GM21737 (cell line): ENCODE measurements at regions not wholly inside any gene's neighbourhood (a gene's known extent, or its start where the extent isn't known, plus 50 kb on each side); places are given as distances from the start of the nearest gene placed in this dataset.

Experiments used
- ATAC-seq: cut with Tn5 transposase; IDR thresholded peaks from one replicate; pipeline ENCODE4 v1.9.1; 2021; ENCODE audit warnings: mild to moderate bottlenecking, moderate library complexity; ENCODE audit not compliant: unreplicated experiment

- no peak for ATAC-seq
These were observed 675.7 kb upstream of the FTMT start for GRCh38 chr5:121175986-121176385.

- no peak for ATAC-seq
These were observed 668.7 kb upstream of the FTMT start for GRCh38 chr5:121182788-121183490.

- no peak for ATAC-seq
These were observed 662.8 kb upstream of the FTMT start for GRCh38 chr5:121188849-121189248.

- no peak for ATAC-seq
These were observed 662.1 kb upstream of the FTMT start for GRCh38 chr5:121189342-121190305.

- ATAC-seq: no peak
These were observed 652.3 kb upstream of the FTMT start for GRCh38 chr5:121199216-121199999.

- ATAC-seq: no peak
These were observed 633.6 kb upstream of the FTMT start for GRCh38 chr5:121218086-121218485.

GRCh38 chr5:121221483-121221882 lies 630.2 kb upstream of the FTMT start:
- no peak for ATAC-seq

- ATAC-seq: no peak
These were observed 624.9 kb upstream of the FTMT start for GRCh38 chr5:121226765-121227164.

DNA sequence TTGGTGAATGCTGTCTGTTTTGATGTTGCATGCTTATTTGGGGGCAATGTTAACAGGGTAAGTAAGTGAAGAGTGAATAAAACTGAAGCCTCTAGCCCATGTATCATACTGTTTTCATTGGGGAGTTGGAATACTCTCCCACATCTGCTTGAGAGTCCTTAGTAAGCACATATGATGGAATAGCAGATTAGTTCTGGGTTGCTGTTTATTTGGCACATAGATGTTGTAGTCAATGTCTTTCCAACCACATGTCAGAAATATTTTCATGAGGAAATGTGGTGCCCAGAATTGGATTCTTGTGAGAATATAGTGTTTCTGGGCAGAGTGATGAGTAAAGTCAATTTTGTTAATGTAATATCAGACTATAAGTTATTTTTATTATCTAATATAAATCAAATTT lies 611.7 kb upstream of the FTMT start:
- ATAC-seq: no peak

- ATAC-seq: no peak
These were observed 604.7 kb upstream of the FTMT start for GRCh38 chr5:121246971-121247370.

GRCh38 chr5:121251954-121252353 lies 599.7 kb upstream of the FTMT start:
- ATAC-seq: no peak

GRCh38 chr5:121257621-121258020 lies 594.1 kb upstream of the FTMT start:
- no peak for ATAC-seq

DNA sequence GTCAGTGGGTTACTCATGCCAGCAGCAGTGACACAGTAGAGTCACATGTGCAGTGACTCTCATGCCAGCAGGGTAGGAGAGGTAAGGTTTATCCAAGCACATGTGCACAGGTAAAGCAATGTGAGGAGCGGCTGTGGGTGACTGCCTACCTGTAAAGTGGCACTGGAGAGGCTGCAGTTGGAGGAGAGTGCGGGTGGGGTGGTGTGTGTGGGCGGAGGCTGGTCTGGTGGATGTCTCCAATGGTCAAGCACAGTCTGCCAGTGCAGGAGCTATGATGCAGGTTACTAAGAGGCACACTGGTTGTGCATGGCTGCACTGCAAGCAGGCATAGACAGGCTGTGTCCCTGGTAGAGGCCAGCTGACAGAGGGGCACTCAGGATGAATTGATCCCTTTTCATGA lies 588.2 kb upstream of the FTMT start:
- ATAC-seq: no peak

GRCh38 chr5:121264605-121265004 lies 587.1 kb upstream of the FTMT start:
- ATAC-seq: no peak

- ATAC-seq: no peak
These were observed 580.1 kb upstream of the FTMT start for GRCh38 chr5:121271546-121271945.

DNA sequence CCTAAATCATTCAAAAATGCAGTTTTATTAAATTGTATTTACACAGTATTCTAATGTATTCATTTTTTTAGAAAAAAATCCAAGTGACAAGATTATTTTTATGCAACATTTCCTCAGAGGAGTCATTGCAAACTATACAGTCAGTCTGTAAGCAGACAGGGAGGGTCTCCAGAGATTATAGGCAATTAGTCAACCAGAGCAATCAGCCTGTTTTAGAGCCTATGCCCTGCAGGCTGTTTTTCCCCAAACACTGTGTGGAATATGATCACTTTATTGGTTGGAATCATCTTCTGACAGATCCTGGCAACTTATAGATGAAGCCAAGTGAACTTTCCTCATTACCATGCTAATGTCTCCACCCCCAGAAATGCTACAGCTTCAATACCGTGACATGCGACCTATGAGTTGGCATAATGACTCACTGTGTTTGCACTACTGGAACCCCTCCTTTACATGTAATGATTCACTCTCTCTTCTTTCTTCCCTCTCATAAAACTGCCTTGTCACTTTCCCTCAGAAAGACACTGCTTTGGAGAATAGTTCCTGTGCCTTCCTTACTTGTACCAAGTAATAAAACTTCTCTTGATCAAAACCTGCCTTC lies 577.7 kb upstream of the FTMT start:
- ATAC-seq: no peak

GRCh38 chr5:121279801-121280200 lies 571.9 kb upstream of the FTMT start:
- no peak for ATAC-seq

- ATAC-seq: no peak
These were observed 565.7 kb upstream of the FTMT start for GRCh38 chr5:121285801-121286521.

DNA sequence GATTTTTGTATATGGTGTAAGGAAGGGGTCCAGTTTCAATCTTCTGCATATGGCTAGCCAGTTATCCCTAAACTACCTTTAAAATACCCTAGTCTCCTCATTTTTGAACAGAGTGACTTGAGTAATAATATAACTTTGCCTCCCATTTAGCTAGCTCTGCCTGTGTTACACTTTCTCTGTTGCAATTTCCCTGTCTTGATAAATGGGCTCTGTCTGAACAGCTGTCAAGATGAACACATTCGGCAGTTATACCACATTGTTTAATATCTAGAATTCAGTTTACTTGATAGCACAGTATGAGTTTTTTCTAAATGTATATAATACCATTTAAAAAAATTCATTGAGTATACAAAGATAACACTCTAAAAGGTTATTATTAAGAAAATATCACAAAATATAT lies 562.9 kb upstream of the FTMT start:
- ATAC-seq: no peak

- ATAC-seq: no peak
These were observed 559.0 kb upstream of the FTMT start for GRCh38 chr5:121292664-121293063.
